GM12875 (cell line): ENCODE measurements at regions not wholly inside any gene's neighbourhood (a gene's known extent, or its start where the extent isn't known, plus 50 kb on each side); places are given as distances from the start of the nearest gene placed in this dataset.

Source experiments
- H3K4me3 ChIP-seq: one replicate; pipeline ENCODE4 v1.5.1; 2011; ENCODE audit warnings: low read depth, low read length, control low read depth
- CTCF ChIP-seq: IDR thresholded peaks from 2 replicates; pipeline ENCODE4 v1.5.1; 2011; ENCODE audit warnings: low read depth, mild to moderate bottlenecking, control low read depth, inconsistent platforms, low read length, moderate library complexity, borderline replicate concordance; ENCODE audit not compliant: insufficient read depth

- no peak for TF ChIP-seq CTCF
Observed at GRCh38 chr9:109683521-109683920, 96.5 kb upstream of the PALM2AKAP2 start.

GRCh38 chr9:109689701-109690100 lies 90.3 kb upstream of the PALM2AKAP2 start:
- H3K4me3 ChIP-seq = no peak overlapping the region
- no peak for TF ChIP-seq CTCF

More at GRCh38 chr9:109683521-109683920, 96.5 kb upstream of the PALM2AKAP2 start:
- H3K4me3 ChIP-seq = no peak overlapping the region

- TF ChIP-seq CTCF = no peak
- no peak overlapping the region for H3K4me3 ChIP-seq
Observed at GRCh38 chr9:109699019-109699418, 81.0 kb upstream of the PALM2AKAP2 start.

GRCh38 chr9:109704546-109704945 lies 75.5 kb upstream of the PALM2AKAP2 start:
- TF ChIP-seq CTCF = no peak
- H3K4me3 ChIP-seq = no peak overlapping the region

GRCh38 chr9:109705515-109705914 lies 74.5 kb upstream of the PALM2AKAP2 start:
- TF ChIP-seq CTCF = no peak
- no peak overlapping the region for H3K4me3 ChIP-seq

- no peak for TF ChIP-seq CTCF
Observed at GRCh38 chr9:109707355-109707754, 72.6 kb upstream of the PALM2AKAP2 start.

GRCh38 chr9:109708451-109708945 lies 71.5 kb upstream of the PALM2AKAP2 start:
- no peak for TF ChIP-seq CTCF
- no peak overlapping the region for H3K4me3 ChIP-seq

More at GRCh38 chr9:109707355-109707754, 72.6 kb upstream of the PALM2AKAP2 start:
- H3K4me3 ChIP-seq = no peak overlapping the region
